H1 (cell line): ENCODE measurements at regions not wholly inside any gene's neighbourhood (a gene's known extent, or its start where the extent isn't known, plus 50 kb on each side); places are given as distances from the start of the nearest gene placed in this dataset.

ENCODE experiments used
- CTCF ChIA-PET: fragments of 300-600 bp; sonication (Branson Sonifier 250); formaldehyde crosslinking; loops from one replicate; lab custom pipeline; 2021; ENCODE audit not compliant: partially characterized antibody; lab: Charles Lee
- POLR2A ChIA-PET: fragments of 300-600 bp; sonication (Branson Sonifier 250); formaldehyde crosslinking; loops from one replicate; lab custom pipeline; 2021; ENCODE audit warnings: inconsistent platforms; ENCODE audit not compliant: partially characterized antibody; lab: Charles Lee
- DNase-seq, 2 experiments: peaks; one replicate each; pipeline versions ENCODE4 v3.0.0 to v3.0.0-alpha.2; 2010 to 2022; ENCODE audit warnings: low spot score in 2 of 2, low read depth in 1 of 2, mixed read lengths in 1 of 2
- FAIRE-seq: peaks from 2 replicates; lab custom pipeline; 2011; peaks lifted over from hg19 to GRCh38; lab: Jason Lieb, UNC
- H2AFZ ChIP-seq: 2 replicates; pipeline ENCODE4 v1.8.1; 2012; ENCODE audit warnings: low read length, inconsistent platforms
- H2AK5ac ChIP-seq: 2 replicates; pipeline ENCODE4 v1.6.1; 2013; ENCODE audit warnings: low read depth, low read length
- H2BK120ac ChIP-seq: replicated peaks from 2 replicates; pipeline ENCODE3; 2013; ENCODE audit warnings: low read depth, low read length, inconsistent platforms
- H2BK12ac ChIP-seq: 2 replicates; pipeline ENCODE4 v1.6.1; 2013; ENCODE audit warnings: low read depth, low read length
- H2BK15ac ChIP-seq: 2 replicates; pipeline ENCODE4 v1.6.1; 2013; ENCODE audit warnings: low read length
- H2BK20ac ChIP-seq: 2 replicates; pipeline ENCODE4 v1.6.1; 2013; ENCODE audit warnings: low read length
- H2BK5ac ChIP-seq: 2 replicates; pipeline ENCODE4 v1.6.1; 2013; ENCODE audit warnings: low read depth, low read length
- H3K14ac ChIP-seq: 2 replicates; pipeline ENCODE4 v1.6.1; 2013; ENCODE audit warnings: inconsistent platforms; ENCODE audit not compliant: insufficient read length
- H3K18ac ChIP-seq: 2 replicates; pipeline ENCODE4 v1.6.1; 2013; ENCODE audit warnings: low read length; ENCODE audit errors: extremely low read depth
- H3K23ac ChIP-seq: 2 replicates; pipeline ENCODE4 v1.6.1; 2013; ENCODE audit warnings: inconsistent platforms; ENCODE audit not compliant: insufficient read length
- H3K23me2 ChIP-seq: 2 replicates; pipeline ENCODE4 v1.6.1; 2013; ENCODE audit warnings: low read depth, low read length
- H3K27ac ChIP-seq: 2 replicates; pipeline ENCODE4 v1.6.1; 2011; ENCODE audit warnings: low read depth, low read length, inconsistent platforms
- H3K27me3 ChIP-seq, 4 experiments: replicated peaks in 1 of 4; 1 replicate in 1 of 4; 2 replicates in 3 of 4; pipeline versions ENCODE4 v1.6.1 to v1.8.1; 2011 to 2013; ENCODE audit warnings: low read length in 3 of 4, mild to moderate bottlenecking in 3 of 4, inconsistent platforms in 2 of 4, mixed read lengths in 2 of 4, moderate library complexity in 1 of 4; ENCODE audit not compliant: control insufficient read depth in 3 of 4, insufficient read depth in 3 of 4; ENCODE audit errors: extremely low read depth in 1 of 4
- H3K36me3 ChIP-seq, 4 experiments: 2 replicates each; pipeline versions ENCODE4 v1.6.1 to v1.8.1; 2011 to 2013; ENCODE audit warnings: mild to moderate bottlenecking in 4 of 4, low read length in 3 of 4, moderate library complexity in 2 of 4, control low read depth in 1 of 4, inconsistent platforms in 1 of 4; ENCODE audit not compliant: insufficient read depth in 4 of 4, control insufficient read depth in 2 of 4
- H3K4ac ChIP-seq: replicated peaks from 2 replicates; pipeline ENCODE3; 2013; ENCODE audit warnings: low read length, low read depth, mixed read lengths, inconsistent platforms; ENCODE audit not compliant: insufficient read length
- H3K4me1 ChIP-seq, 4 experiments: replicated peaks in 1 of 4; 1 replicate in 1 of 4; 2 replicates in 3 of 4; pipeline versions ENCODE4 v1.6.1 to v1.8.1; 2011 to 2013; ENCODE audit warnings: low read length in 3 of 4, inconsistent platforms in 2 of 4, mixed read lengths in 1 of 4; ENCODE audit not compliant: insufficient read depth in 4 of 4, control insufficient read depth in 3 of 4
- H3K4me2 ChIP-seq, 2 experiments: 2 replicates each; pipeline versions ENCODE4 v1.6.1 to v1.8.1; 2011 to 2013; ENCODE audit warnings: low read depth in 2 of 2, low read length in 2 of 2, control low read depth in 1 of 2, inconsistent platforms in 1 of 2, mild to moderate bottlenecking in 1 of 2; ENCODE audit not compliant: insufficient read depth in 1 of 2
- H3K4me3 ChIP-seq, 4 experiments: fragments of 200-600, 300-600 bp in 1 of 4; sonication (generic), shearing (Covaris generic), sonication (Bioruptor Twin) in 1 of 4; 2 replicates each; pipeline versions ENCODE4 v1.5.1 to v1.8.1; 2011 to 2016; ENCODE audit warnings: low read length in 4 of 4, low read depth in 3 of 4, control low read depth in 2 of 4, inconsistent platforms in 2 of 4, mild to moderate bottlenecking in 2 of 4, mixed read lengths in 1 of 4, moderate library complexity in 1 of 4; ENCODE audit not compliant: insufficient read depth in 2 of 4; ENCODE audit errors: extremely low read depth in 1 of 4
- H3K56ac ChIP-seq: replicated peaks from 2 replicates; pipeline ENCODE3; 2013; ENCODE audit warnings: low read depth, mild to moderate bottlenecking, mixed read lengths, low read length, inconsistent platforms; ENCODE audit not compliant: insufficient read length
- H3K79me1 ChIP-seq: 2 replicates; pipeline ENCODE4 v1.6.1; 2013; ENCODE audit warnings: low read depth, low read length, control low read depth
- H3K79me2 ChIP-seq, 2 experiments: 2 replicates each; pipeline versions ENCODE4 v1.6.1 to v1.8.1; 2012 to 2013; ENCODE audit warnings: low read length in 2 of 2, mild to moderate bottlenecking in 2 of 2, inconsistent platforms in 1 of 2; ENCODE audit not compliant: insufficient read depth in 2 of 2, control insufficient read depth in 1 of 2
- H3K9ac ChIP-seq, 4 experiments: replicated peaks in 1 of 4; 1 replicate in 1 of 4; 2 replicates in 3 of 4; pipeline versions ENCODE4 v1.6.1 to v1.8.1; 2011 to 2013; ENCODE audit warnings: low read depth in 3 of 4, low read length in 3 of 4, control low read depth in 2 of 4, mild to moderate bottlenecking in 2 of 4, moderate library complexity in 2 of 4, inconsistent platforms in 1 of 4; ENCODE audit errors: extremely low read depth in 1 of 4
- H3K9me3 ChIP-seq, 2 experiments: 2 replicates each; pipeline versions ENCODE4 v1.6.1 to v1.8.1; 2012 to 2013; ENCODE audit warnings: mild to moderate bottlenecking in 2 of 2, moderate library complexity in 2 of 2, control low read depth in 1 of 2, inconsistent platforms in 1 of 2, low read depth in 1 of 2, low read length in 1 of 2, mixed read lengths in 1 of 2; ENCODE audit not compliant: insufficient read depth in 2 of 2
- H4K20me1 ChIP-seq, 2 experiments: replicated peaks in 1 of 2; 2 replicates each; pipeline versions ENCODE3 to v1.8.1; 2011 to 2013; ENCODE audit warnings: inconsistent platforms in 2 of 2, low read length in 2 of 2, mild to moderate bottlenecking in 1 of 2; ENCODE audit not compliant: insufficient read depth in 2 of 2, control insufficient read depth in 1 of 2
- H4K5ac ChIP-seq: 2 replicates; pipeline ENCODE4 v1.6.1; 2013; ENCODE audit warnings: low read length, low read depth, mixed read lengths, inconsistent platforms; ENCODE audit not compliant: insufficient read length
- H4K8ac ChIP-seq: 2 replicates; pipeline ENCODE4 v1.8.0; 2013; ENCODE audit warnings: mild to moderate bottlenecking, moderate library complexity, low read length, inconsistent platforms; ENCODE audit not compliant: insufficient read depth; ENCODE audit errors: extremely low read depth
- H4K91ac ChIP-seq: replicated peaks from 2 replicates; pipeline ENCODE3; 2013; ENCODE audit warnings: low read length, mixed read lengths, inconsistent platforms; ENCODE audit not compliant: insufficient read length
- BRCA1 ChIP-seq: IDR thresholded peaks from 2 replicates; pipeline ENCODE4 v1.6.1; 2012; ENCODE audit warnings: low read depth, low read length, improper control_type of control experiment
- CTBP2 ChIP-seq: IDR thresholded peaks from 2 replicates; pipeline ENCODE4 v1.7.0; 2011; ENCODE audit warnings: borderline replicate concordance, mild to moderate bottlenecking, moderate library complexity, mixed read lengths, low read length; ENCODE audit not compliant: insufficient read depth, insufficient read length
- EP300 ChIP-seq, 2 experiments: IDR thresholded peaks; 1 replicate in 1 of 2; 2 replicates in 1 of 2; pipeline ENCODE4 v1.6.1; 2011 to 2012; ENCODE audit warnings: low read depth in 2 of 2, low read length in 2 of 2, mild to moderate bottlenecking in 2 of 2, borderline replicate concordance in 1 of 2, inconsistent platforms in 1 of 2, moderate library complexity in 1 of 2
- EZH2 ChIP-seq: fragments of 200-600 bp; sonication (generic); IDR thresholded peaks from 2 replicates; pipeline ENCODE4 v1.7.1; 2012; ENCODE audit warnings: low read depth, mild to moderate bottlenecking, moderate library complexity, low read length, inconsistent platforms; ENCODE audit not compliant: severe bottlenecking
- JUN ChIP-seq: IDR thresholded peaks from 2 replicates; pipeline ENCODE4 v1.6.1; 2011; ENCODE audit warnings: low read depth, mild to moderate bottlenecking, improper control_type of control experiment, low read length
- JUND ChIP-seq: IDR thresholded peaks from 2 replicates; pipeline ENCODE4 v1.6.1; 2011; ENCODE audit warnings: mild to moderate bottlenecking, improper control_type of control experiment, low read length
- KDM5A ChIP-seq: fragments of 200-600 bp; IDR thresholded peaks from 2 replicates; pipeline ENCODE4 v1.7.1; 2012; ENCODE audit warnings: mild to moderate bottlenecking, low read length, inconsistent platforms, mixed read lengths
- MAFK ChIP-seq: IDR thresholded peaks from 2 replicates; pipeline ENCODE4 v1.6.1; 2012; ENCODE audit warnings: low read depth, mild to moderate bottlenecking, improper control_type of control experiment, low read length
- POLR2A ChIP-seq, 2 experiments: IDR thresholded peaks; 1 replicate in 1 of 2; 2 replicates in 1 of 2; pipeline ENCODE4 v1.6.1; 2011; ENCODE audit warnings: low read depth in 2 of 2, low read length in 2 of 2, mild to moderate bottlenecking in 2 of 2; ENCODE audit errors: control extremely low read depth in 1 of 2
- RFX5 ChIP-seq: IDR thresholded peaks from 2 replicates; pipeline ENCODE4 v1.6.1; 2011; ENCODE audit warnings: low read depth, low read length, improper control_type of control experiment, borderline replicate concordance
- SIN3A ChIP-seq, 2 experiments: IDR thresholded peaks in 1 of 2; conservative IDR thresholded peaks in 1 of 2; 2 replicates each; pipeline ENCODE4 v1.6.1; 2011 to 2012; ENCODE audit warnings: low read length in 2 of 2, improper control_type of control experiment in 1 of 2, low read depth in 1 of 2, mild to moderate bottlenecking in 1 of 2
- SP2 ChIP-seq: IDR thresholded peaks from 2 replicates; pipeline ENCODE4 v1.6.1; 2012; ENCODE audit warnings: mild to moderate bottlenecking, low read length, inconsistent platforms
- SUZ12 ChIP-seq: fragments of 200-600 bp; sonication (generic); IDR thresholded peaks from 2 replicates; pipeline ENCODE4 v1.6.1; 2012; ENCODE audit warnings: mild to moderate bottlenecking, inconsistent platforms, low read length, moderate library complexity, mixed read lengths
- WGBS, 2 experiments: shearing (Covaris generic) in 1 of 2; methylation state at CpG; one replicate each; pipeline versions ENCODE4 v1.1.6 to v1.1.7; 2013 to 2015; ENCODE audit warnings: low lambda C conversion rate in 2 of 2, mixed read lengths in 2 of 2, inconsistent platforms in 1 of 2, low coverage in 1 of 2, missing lambda C conversion rate in 1 of 2; ENCODE audit not compliant: insufficient replicate concordance in 2 of 2, insufficient coverage in 1 of 2, insufficient read length in 1 of 2; ENCODE audit errors: extremely low coverage in 1 of 2, missing lambda C conversion rate in 1 of 2; 5-methylcytosine and 5-hydroxymethylcytosine counted together
- TF ChIP-seq, protein P1 (sequence below): IDR thresholded peaks from 2 replicates; pipeline ENCODE4 v1.6.1; 2012; ENCODE audit warnings: inconsistent platforms

DNA sequence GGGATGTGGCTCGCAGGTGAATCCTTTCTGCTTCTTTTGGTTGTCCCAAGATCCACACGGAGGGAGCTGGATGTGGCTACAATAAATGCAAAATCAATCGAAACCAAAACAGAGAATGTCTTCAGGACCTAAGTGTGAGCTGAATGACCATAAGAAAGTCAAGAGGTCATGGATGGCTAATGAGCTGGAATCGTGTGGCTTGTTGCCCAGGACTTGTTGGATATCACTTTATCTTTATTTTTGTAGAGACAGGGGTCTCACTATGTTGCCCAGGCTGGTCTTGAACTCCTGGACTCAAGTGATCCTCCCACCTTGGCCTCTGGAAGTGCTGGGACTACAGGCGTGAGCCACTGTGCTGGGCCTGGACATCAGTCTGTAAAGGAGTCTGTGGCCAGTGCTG, 326.8 kb upstream of the N4BP1 start:
- Histone ChIP-seq H3K23ac (no peak overlapping the region), H3K27me3 (no peaks in the 10 kb centered on the region; a peak in 2 of 7 replicates), H3K27ac (no peak overlapping the region), H2BK12ac (no peak overlapping the region), H3K18ac (no peak overlapping the region), H3K4me2 (no peak overlapping the region), H4K8ac (no peak overlapping the region), H3K4me1 (no peaks in the 10 kb centered on the region), H2BK120ac (no peak overlapping the region), H4K5ac (no peak overlapping the region), H2BK20ac (no peak overlapping the region), H3K9ac (no peak overlapping the region), H3K23me2 (peaks cover 9% of the 10 kb centered on the region; the same call in 1 of the 2 replicates), H3K9me3 (peaks cover 2 to 9% of the 10 kb centered on the region in 2 experiments; a peak in 3 of 4 replicates), H2AFZ (no peak overlapping the region), H2AK5ac (no peak overlapping the region), H2BK15ac (no peak overlapping the region), H3K56ac (no peak overlapping the region), H3K79me1 (no peaks in the 10 kb centered on the region; the same call in 1 of the 2 replicates), H2BK5ac (no peak overlapping the region), H3K36me3 (no peaks in the 10 kb centered on the region), H3K4me3 (no peak overlapping the region), H4K91ac (no peak overlapping the region), H3K14ac (no peak overlapping the region), H3K4ac (no peak overlapping the region), H3K79me2 (no peaks in the 10 kb centered on the region), H4K20me1 (peaks cover 0 to 7% of the 10 kb centered on the region in 2 experiments)
- 85% methylated on average over 5 of the region's 5 CpGs; no CpG with 5 or more reads in 1 of the 2 experiments for WGBS, 2 experiments
- ChIA-PET POLR2A (interaction anchor here (0.6 kb wide), 1 partner anchor 608 kb away, joined by 3 read pairs; no protein-coding TSS in a partner anchor), CTCF (interaction anchor here (0.9 kb wide), 1 partner anchor 201 kb away, joined by 3 read pairs; no protein-coding TSS in a partner anchor)
- FAIRE-seq (no peak), DNase-seq (no peak)
- TF ChIP-seq RFX5 (no peak), KDM5A (no peak), POLR2A (IDR thresholded peaks at IDR 0.05; ENCODE audit: control extremely low read depth in 1 of 2, low read depth in 2 of 2, low read length in 2 of 2) (no peak), JUN (no peak), SP2 (no peak), BRCA1 (no peak), JUND (no peak), MAFK (no peak), EZH2 (no peak), EP300 (IDR thresholded peaks at IDR 0.05; ENCODE audit: borderline replicate concordance in 1 of 2, low read depth in 2 of 2, low read length in 2 of 2) (no peak), SIN3A (conservative IDR thresholded peaks at IDR 0.05 in 1 of 2, IDR thresholded peaks at IDR 0.05 in 1 of 2; ENCODE audit: low read depth in 1 of 2, low read length in 2 of 2) (no peak), CTBP2 (no peak), SUZ12 (no peak)
- TF ChIP-seq, protein P1, sequence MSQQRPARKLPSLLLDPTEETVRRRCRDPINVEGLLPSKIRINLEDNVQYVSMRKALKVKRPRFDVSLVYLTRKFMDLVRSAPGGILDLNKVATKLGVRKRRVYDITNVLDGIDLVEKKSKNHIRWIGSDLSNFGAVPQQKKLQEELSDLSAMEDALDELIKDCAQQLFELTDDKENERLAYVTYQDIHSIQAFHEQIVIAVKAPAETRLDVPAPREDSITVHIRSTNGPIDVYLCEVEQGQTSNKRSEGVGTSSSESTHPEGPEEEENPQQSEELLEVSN = no peak
